HUDEP-2 (cell line): ENCODE measurements at regions not wholly inside any gene's neighbourhood (a gene's known extent, or its start where the extent isn't known, plus 50 kb on each side); places are given as distances from the start of the nearest gene placed in this dataset.
"Not testable (repeated sequence)": the region's sequence is repeated elsewhere in the genome, so short reads cannot be mapped to it uniquely, and the experiment has no call there.

ENCODE experiments used
- DNase-seq, 76 experiments: peaks; one replicate each; lab custom pipeline; 2025; ENCODE audit not compliant: unreplicated experiment in 76 of 76; lab: John Stamatoyannopoulos, UW

DNA sequence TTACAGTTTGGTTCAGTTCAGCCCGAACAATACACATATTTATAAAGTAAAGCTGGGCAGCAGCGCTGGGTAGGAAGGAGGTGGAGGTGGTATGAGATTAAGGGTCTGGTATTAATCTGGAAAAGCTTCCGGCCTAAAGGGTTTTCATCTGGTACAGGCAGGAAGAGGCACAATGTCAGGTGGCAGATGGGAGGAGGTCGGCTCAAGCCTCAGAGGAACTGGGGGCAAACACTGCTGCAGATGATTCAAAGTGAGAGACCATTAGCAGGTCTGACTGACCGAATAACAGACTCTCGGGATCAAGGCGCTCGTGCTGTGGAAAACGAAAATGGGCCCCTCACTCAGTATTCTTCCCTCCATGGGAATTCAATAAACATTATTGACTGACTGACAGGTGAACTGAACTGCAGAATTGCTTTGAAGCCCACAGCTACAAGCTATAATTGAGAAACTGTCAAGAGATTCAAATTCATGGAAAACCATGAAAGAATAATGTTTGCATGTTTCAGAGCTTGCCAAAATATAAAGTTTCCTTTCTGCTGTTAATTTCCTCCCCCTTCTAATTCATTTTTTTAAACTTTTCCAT, 75.3 kb downstream of the TMEM167A start:
- no peak for DNase-seq

DNA sequence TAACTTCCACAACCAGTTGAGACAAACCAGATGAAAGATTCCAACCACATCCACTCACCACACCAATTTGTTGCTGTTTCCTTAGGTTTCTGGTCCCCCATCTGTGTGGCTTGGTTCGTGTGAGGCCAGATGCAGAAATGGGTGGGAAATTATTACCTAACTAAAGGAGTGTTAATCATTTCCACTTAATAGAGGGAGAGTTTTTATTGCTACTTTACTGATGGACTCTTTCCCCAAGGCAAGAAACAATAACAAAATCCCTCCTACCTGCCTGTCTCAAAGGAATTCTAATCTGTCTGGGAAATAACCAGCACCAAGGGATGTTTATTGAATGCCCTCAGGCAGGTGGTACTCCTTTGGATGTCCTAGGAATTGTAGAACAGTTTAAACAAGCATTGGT, 76.3 kb downstream of the TMEM167A start:
- no peak for DNase-seq

DNA sequence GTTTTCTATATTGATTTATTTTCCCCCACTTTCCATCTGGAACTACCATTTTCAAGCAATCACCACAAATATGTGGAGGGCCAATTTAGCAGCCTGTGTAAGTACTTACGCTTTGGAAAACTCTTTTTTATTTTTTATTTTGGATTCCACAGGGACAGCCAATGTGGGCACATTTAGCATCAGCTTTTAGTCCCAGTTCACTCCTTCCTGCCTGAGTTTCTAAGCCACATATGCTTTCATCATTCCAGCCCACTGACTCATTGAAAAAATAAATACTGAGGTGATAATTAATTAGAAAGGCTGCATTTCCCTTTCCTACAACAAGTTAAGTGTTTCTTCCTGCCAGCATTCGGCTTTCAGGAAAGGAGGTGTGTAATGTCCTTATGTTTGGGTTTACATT, 76.8 kb downstream of the TMEM167A start:
- DNase-seq: no peak

DNA sequence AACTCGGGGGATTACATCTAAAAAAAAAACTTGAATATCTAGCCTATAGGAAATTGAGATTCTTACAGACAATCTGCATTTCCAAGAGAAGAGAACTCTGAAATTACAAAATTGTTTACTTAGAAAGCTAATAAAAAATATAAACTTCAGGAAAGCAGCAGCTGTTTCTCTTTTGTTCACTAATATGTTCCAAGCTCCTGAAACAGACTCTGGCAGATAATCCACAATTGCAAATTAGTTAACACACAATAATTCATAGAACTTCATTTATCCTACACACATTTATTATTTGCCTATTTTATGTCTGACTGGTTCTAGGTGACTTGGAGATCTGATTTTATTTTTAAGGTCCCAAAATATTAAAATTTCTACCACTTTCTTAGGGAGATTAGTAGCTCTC, 83.8 kb downstream of the TMEM167A start:
- DNase-seq: no peak

DNA sequence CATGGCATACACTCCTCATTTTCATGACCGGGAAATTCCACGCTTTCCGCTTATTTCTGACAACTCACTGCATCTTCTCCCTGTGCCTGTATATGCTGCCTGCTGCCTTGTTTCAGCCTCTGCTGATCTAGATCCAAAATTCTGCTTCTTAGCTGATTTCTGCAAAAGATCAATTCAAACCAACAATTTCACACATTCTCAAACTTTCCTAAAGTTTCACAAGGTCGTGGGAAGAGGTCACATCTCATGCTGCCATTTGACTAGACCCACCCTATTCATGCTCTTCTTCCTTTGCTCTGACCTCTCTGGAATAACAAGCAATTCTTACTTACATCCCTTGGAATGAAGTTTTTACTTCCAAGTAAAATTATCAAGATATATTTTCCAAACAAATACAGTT, 84.5 kb downstream of the TMEM167A start:
- DNase-seq: no peak

DNA sequence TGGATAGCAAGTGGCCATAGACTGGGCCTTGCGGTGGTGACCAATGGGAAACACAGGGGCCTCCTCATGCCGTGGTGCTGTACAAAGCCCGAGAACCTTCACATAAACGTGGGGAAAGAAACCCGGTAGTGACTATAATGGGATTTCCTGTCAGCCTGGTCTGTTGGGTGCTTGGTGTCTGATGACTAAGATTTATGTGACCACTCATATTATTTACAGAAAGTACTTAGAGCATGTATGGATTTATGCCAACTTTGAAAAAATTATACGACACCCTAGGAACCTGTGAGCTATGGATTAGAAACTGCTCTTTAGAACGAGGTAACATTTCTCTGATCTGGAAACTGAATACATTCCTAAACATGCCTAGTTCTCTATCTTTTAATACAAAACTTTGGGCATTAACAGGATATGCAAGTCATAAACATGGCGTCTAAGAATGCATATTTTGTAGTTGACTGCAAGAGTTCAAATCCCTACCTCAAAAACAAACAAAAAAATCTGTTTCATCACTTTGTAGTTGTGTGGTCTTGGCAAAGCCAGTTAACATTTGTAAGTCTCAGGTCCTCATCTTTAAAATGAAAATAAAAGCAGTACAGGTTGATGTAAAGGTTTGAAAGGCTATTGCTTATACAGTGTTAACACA, 85.4 kb downstream of the TMEM167A start:
- no peak for DNase-seq

DNA sequence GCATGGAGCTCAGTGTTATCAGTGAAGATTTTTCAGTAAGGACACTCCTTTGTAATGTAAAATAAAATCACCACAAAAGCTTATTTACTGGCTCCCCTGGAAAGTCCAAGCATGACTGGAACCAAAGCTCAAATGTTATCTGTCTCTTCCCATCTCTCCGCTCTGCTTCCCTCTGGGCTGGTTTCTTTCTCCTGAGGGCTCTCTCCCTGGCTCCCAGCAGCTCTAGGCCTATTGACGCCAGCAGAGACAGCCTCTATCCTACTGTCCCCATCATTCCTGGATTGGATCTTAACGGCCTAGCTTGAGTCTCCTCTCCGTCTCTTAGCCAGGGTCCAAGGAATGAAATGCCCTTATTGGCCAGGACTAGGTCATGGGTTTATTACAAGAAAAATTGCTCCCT, 86.1 kb downstream of the TMEM167A start:
- DNase-seq: no peak

DNA sequence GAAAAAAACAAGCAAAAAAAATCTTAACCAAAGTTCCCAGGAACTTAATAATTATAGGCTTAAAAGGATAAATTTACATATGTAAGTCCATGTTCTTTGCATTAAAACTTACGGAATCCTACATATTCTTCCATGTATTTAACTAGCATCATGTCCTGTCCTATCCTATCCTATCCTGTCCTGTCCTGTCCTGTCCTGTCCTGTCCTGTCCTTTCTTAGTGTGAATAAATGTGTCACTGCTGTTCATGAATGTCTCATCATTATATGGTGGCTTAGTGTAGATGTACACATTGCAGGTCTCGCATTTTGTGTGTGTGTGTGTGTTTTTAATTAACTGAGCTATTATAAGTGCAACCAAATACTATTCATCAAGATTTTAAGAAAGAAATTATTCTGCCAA, 90.0 kb downstream of the TMEM167A start:
- DNase-seq: no peak

DNA sequence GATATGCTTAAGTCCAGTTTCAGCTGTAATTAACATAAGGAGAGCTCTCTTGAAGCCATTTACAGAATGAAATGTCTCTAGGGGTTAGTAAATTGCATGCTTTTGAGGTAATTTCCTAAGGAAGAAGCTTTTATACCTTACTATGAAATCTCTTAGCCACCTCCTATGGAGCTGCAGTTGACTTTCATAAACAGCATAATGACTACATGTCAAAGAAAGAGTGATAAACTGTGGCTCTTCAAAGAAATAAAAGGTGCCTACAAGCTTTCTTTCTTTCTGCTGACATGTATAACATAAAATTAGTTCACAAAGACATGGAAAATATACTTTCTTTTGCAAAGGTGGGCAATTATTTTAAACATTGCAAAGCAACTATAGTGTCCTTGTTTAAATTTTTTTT, 90.8 kb downstream of the TMEM167A start:
- no peak for DNase-seq

DNA sequence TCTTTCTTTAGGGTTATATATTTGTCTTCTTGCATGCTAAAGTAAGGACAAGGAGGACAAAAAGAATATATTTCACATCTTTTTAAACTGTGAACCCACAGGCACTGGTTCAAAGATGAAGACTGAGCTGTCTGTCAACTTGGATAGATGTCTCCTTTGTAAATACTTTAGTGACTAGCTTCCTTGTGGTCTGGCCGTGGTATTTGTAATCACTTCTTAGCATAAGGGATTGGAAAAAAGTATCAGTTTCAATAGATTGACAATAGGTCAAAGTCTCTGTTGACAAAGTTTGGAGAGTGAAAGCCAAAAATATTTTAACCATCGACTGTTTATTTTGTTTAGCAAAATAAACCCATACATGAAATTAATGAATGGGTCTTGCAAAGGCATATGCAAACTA, 91.4 kb downstream of the TMEM167A start:
- no peak for DNase-seq

DNA sequence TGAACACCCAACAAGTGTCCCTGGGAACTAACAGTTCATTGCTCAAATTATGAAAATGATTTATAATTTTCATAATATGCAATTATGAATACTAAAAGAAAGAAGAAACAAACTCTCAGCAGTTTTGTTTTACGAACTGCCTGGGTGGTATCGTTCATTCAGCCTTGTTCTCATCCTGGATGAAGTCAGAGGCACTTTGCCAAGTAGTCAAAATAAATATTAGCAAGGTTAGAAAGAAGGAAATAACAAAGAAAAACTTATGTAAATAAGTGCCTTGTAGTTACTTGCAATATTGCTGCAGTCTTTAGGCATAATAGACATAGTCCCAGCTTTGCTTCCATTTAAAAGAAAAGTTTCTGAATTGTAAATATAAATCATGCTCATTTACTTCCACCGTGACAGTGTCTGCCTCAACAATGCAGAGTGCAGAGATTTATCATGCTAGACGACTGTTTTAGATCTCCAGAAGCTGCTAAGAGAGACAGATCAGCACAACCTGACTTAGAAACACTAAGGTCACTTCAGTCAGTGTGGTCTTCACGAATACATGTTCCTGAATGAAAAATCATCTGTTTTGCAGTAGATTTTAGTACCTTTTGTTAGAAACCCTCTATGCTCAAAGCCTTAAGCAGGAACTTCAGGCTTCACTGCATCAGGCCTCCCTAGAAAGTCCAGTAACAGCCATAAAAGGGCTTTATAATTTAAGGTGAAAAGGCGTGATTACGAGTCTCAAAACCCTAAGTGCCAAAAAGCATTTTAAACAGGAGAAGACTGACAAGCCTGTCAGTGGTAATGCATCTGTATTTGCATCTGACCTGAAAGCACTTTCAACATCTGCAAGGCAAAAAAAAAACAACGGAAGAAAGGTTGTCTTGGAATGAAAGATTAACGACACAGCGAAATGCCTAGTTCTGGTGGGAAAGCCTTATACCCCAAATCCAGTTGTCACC, 92.1 kb downstream of the TMEM167A start:
- no peak for DNase-seq

DNA sequence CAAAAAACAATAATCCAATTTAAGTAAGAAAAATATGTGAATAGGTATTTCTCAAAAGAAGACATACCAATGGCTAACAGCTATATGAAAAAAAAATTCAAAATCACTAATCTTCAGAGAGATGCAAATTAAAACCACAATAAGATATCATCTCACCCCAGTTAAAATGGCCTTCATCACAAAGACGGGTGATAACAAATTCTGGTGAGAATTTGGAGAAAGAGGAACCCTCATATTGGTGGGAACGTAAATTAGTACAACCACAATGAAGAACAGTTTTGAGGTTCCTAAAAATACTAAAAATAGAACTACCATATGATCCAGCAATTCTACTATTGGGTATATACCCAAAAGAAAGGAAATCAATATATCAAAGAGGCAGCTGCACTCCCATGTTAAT, 94.3 kb downstream of the TMEM167A start:
- DNase-seq: no peak

DNA sequence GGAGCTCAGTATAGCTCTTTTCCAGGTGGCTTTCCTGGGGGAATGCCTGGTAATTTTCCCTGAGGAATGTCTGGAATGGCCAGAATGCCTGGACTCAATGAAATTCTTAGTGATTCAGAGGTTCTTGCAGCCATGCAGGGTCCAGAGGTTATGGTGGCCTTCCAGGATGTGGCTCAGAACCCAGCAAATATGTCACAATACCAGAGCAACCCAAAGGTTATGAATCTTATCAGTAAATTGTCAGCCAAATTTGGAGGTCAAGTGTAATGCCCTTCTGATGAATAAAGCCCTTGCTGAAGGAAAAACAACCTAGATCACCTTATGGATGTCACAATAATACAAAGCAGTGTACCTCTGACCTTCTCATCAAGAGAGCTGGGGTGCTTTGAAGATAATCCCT, 100.3 kb downstream of the TMEM167A start:
- not testable (repeated sequence) for DNase-seq

DNA sequence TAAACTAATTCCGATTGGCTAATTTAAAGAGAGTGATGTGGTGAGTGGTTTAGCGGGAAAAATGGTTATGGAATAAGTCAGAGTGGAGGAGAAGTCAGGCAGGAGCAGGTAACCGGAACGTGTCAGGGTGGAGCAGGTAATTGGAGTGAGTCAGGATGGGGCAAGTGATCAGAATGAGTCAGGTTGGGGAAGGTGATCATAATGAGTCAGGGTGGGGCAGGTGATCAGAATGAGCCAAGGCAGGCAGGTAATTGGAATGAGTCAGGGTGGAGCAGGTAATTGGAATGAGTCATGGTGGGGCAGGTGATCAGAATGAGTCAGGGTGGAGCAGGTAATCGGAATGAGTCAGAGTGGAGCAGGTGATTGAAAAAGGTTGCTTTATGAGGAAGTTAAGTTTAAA, 101.4 kb downstream of the TMEM167A start:
- no peak for DNase-seq

DNA sequence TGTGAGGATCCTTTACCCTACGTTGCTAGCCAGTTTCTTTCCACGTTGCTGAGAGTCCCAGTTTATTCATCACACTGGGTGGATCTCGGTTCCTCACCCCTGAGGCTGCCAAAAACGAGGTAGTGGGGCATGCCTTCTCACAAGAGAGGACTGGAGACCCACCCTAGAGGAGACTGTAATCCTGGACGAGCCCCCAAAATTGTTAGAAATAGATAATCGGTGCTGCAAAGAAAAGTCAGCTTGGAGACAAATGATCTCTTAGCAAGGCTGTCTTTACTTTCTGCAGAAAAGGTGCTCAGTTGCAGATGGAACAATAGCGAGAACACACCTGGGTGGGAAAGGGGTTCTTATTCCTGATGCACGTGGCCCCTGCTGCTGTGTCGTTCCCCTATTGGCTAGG, 101.8 kb downstream of the TMEM167A start:
- DNase-seq: no peak

DNA sequence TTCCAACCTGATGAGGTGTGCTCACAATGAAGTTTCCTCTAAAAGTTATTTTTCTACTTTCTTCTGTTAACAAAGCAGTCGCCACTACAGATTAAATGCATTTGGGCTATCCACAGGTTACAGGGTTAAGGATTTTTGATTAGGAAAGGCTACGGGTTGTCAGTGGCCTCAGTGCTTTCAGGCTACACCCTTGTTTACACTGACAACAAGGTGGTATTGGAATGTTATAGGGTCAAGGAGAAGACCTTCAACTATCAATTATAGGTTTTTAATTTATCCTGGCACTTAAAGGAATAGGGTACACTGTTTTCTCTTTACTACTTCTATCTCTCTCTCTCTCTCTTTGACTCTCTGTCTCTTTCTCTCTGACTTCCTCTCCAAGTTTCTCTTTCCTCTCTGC, 102.8 kb downstream of the TMEM167A start:
- not testable (repeated sequence) for DNase-seq

DNA sequence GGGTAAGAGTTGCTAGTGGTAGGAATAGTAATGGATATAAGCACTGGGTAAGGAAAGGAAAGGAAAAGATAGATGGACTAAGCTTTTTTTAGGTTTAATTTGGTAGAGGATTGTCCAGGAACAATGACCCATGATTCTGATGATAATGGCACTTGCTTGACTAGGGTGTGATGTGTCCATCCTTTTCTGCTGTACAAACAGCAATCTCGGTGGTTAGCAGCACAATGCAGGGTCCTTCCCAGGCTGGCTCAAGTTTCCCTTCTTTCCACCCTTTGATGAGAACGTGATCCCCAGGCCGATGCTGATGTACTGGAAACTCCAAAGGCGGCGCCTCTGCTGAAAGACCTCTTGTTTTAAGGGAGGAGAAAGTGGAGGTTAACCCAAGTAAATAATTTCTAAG, 105.3 kb downstream of the TMEM167A start:
- no peak for DNase-seq

DNA sequence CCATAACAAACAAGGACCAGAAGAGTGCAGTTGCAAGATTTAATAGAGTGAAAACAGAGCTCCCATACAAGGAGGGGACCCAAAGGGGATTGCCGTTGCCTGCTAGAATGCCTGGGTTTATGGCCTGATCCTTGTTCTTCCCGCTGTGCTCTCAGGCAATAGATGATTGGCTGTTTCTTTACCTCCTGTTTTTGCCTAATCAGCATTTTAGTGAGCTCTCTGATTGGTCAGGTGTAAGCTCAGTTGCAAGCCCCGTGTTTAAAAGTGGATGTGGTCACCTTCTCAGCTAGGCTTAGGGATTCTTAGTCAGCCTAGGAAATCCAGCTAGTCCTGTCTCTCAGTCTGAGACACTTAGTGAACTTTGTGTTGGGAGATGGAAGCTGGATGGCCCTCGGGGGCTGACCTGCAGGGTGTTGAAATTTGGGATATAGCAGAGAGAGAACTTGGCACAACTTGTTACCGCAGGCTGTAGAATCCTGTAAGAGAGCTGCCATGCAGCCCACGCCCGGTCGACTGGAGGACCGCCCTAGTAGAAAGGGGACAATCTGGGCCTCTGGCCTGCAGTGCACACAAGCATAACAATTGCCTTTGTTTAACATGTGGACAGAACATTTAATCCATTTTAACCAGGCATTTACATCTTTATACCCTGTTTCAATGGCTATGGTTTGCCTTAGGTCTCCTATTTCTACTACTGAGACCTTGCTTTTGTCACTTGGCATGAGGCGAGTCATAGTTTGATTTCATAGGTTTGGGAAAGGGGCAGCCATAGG, 106.0 kb downstream of the TMEM167A start:
- DNase-seq: not testable (repeated sequence)

DNA sequence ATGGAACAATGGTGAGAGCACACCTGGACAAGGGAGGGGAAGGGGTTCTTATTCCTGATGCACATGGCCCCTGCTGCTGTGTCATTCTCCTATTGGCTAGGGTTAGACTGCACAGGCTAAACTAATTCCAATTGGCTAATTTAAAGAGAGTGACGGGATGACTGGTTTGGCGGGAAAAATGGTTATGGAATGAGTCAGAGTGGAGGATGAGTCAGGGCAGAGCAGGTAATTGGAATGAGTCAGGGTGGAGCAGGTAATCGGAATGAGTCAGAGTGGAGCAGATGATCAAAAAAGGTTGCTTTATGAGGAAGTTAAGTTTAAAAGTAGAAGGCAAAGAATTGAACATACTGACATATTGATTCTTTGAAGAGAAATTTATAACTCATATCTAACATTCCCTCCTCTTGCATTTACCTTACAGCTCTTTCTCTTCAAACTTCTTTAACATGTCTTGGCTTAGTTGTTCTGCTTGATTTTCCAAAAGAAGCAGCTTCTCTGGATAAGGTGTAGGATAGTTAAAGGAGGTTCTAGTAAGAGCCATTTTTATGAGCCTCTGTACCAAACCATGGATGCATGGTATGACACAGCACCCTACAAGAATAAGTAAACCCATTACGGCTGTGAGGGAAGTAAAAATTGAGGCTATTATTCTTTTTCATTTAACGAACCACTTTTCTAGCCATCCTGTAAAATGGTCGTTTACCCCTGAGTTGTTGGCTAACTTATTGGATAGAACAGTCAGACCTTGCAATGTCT, 107.8 kb downstream of the TMEM167A start:
- not testable (repeated sequence) for DNase-seq

DNA sequence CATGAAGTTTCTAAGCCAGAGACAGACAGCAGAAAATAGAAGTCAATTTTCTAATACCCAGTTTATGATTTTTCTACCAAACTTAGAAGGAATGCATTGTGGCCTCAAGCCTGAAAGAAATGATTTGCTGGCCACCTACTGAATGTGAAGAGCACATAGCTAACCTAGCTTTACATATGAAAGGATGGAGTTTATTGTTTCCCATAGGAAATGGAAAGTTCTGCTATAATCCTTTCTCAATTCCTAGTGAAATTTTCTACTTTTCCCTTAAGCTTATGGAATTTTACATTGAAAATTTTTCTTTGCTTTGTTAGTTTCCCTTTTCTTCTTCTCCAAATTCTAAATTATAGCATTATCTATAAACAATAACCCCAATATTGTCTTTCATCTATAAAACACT, 110.1 kb downstream of the TMEM167A start:
- no peak for DNase-seq
